Heart right ventricle (tissue), 16 donors: ENCODE measurements at regions not wholly inside any gene's neighbourhood (a gene's known extent, or its start where the extent isn't known, plus 50 kb on each side); places are given as distances from the start of the nearest gene placed in this dataset.

Experiments
- ATAC-seq, 8 donors: fragments of 200-7000 bp; cut with Tn5 transposase; one replicate each; pipeline ENCODE4 v1.9.1; 2020; ENCODE audit warnings: mild to moderate bottlenecking in 8 of 8, moderate library complexity in 8 of 8, moderate number of reproducible peaks in 1 of 8
- DNase-seq, 2 donors: peaks; one replicate each; pipeline ENCODE4 v3.0.0-alpha.2; 2020
- H3K27ac ChIP-seq, 10 donors: fragments of 200-600 bp; sonication (generic) in 2 of 10; one replicate each; pipeline versions ENCODE4 v1.5.0 to v1.8.0; 2020 to 2022; ENCODE audit warnings: mild to moderate bottlenecking in 3 of 10
- H3K27me3 ChIP-seq, 7 donors: fragments of 200-600 bp; one replicate each; pipeline ENCODE4 v1.8.0; 2021 to 2022; ENCODE audit warnings: mild to moderate bottlenecking in 2 of 7
- H3K36me3 ChIP-seq, 9 donors: fragments of 200-600 bp; sonication (generic) in 1 of 9; one replicate each; pipeline versions ENCODE4 v1.5.0 to v1.8.0; 2020 to 2022; ENCODE audit warnings: mild to moderate bottlenecking in 2 of 9
- H3K4me1 ChIP-seq, 9 donors: fragments of 200-600 bp; sonication (generic) in 1 of 9; one replicate each; pipeline versions ENCODE4 v1.5.0 to v1.8.0; 2020 to 2022; ENCODE audit warnings: mild to moderate bottlenecking in 4 of 9
- H3K4me3 ChIP-seq, 10 donors: fragments of 200-600 bp; sonication (generic) in 2 of 10; one replicate each; pipeline versions ENCODE4 v1.5.0 to v1.8.0; 2020 to 2022; ENCODE audit warnings: mild to moderate bottlenecking in 7 of 10, moderate library complexity in 2 of 10
- H3K9me3 ChIP-seq, 11 donors: fragments of 200-600 bp in 10 of 11; sonication (generic) in 2 of 11; one replicate each; pipeline versions ENCODE4 v1.5.0 to v1.8.0; 2013 to 2022; ENCODE audit warnings: mild to moderate bottlenecking in 2 of 11, control low read depth in 1 of 11, moderate library complexity in 1 of 11
- WGBS, 2 donors: extraction: QIAGEN DNeasy Blood & Tissue Kit; methylation state at CpG; one replicate each; pipeline ENCODE4 v1.1.7; 2013; ENCODE audit warnings: inconsistent platforms in 1 of 2; 5-methylcytosine and 5-hydroxymethylcytosine counted together
- intact Hi-C, 10 donors: fragments of 100-400 bp; cut with DNase I; formaldehyde crosslinking; loops; one replicate each; pipeline versions ENCODE4 v1.11.1 to v1.14.2; 2022
- TF ChIP-seq, protein P1 (sequence below), 9 donors: fragments of 200-600 bp; sonication (generic) in 2 of 9; IDR thresholded peaks; one replicate each; pipeline versions ENCODE4 v1.5.0 to v1.8.0; 2021 to 2022; ENCODE audit warnings: antibody characterized with exemption in 9 of 9, mild to moderate bottlenecking in 5 of 9, moderate library complexity in 1 of 9
- donor health status: Arrhythmogenic right ventricular cardiomyopathy.
- donor health status: ischemic (EF 13 %, LVEDD 7.1; RV severe dilation, severe dysfunction).
- donor health status: healthy with polysubstance abuse.
- donor health status: DM: no; HTN: yes; CAD: no.
- donor health status: DM: no; HTN: no; CAD: no.
- donor health status: ischemic (EF 25% LVEDD 6.9; RV normal size, moderate dysfunction).
- donor health status: ischemic (EF 25% LVEDD 5.7; RV mildly dilated, moderate dysfunction).
- donor health status: healthy.
- donor health status: DM: yes; HTN: yes; CAD: no.
- donor health status: Ischemic cardiomyopathy.
- donor health status: ischemic (EF 35%, LVEDD 5.7; RV mildly dilated, moderate dysfunction).
- donor health status: nonischemic (EF 11% LVEDD 7.7; RV severe dilation, severe dysfunction).
- donor health status: DM: yes; HTN: yes; CAD: no.
- donor health status: PGD.
- donor health status: ischemic (EF 29% LVEDD 5.4; RV normal size, mild dysfunction).
- donor health status: nonischemic (EF 23%, LVEDD 6.1; RV moderate dilation, normal function).

DNA sequence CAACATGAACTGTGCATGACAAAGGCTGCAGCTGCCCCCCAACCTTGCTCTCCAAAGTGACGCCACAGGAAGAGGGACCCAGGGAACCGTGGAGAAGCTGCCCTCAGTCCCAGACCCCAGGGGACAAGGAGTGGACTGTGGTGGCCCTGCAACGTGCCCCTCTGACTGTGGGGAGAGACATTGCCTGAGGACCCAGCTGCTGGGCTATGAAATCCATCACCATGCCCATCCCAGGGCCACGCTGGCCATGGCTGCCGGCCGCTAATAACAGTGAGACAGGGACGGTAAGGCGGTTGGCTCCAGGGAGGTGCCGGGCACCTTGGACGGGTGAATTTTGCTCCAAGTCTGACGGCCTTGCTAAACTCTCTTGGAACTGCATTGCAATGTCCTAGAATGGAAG is 211.3 kb upstream of the HDAC4 start:
- intact Hi-C loops: no loop called here
- WGBS, 2 donors: 77 to 84% methylated on average over 11 of the region's 11 CpGs
- DNase-seq: no peak
- no peaks in the 10 kb centered on the region for H3K36me3 ChIP-seq
- H3K4me3 ChIP-seq: no peak overlapping the region
- TF ChIP-seq, protein P1, sequence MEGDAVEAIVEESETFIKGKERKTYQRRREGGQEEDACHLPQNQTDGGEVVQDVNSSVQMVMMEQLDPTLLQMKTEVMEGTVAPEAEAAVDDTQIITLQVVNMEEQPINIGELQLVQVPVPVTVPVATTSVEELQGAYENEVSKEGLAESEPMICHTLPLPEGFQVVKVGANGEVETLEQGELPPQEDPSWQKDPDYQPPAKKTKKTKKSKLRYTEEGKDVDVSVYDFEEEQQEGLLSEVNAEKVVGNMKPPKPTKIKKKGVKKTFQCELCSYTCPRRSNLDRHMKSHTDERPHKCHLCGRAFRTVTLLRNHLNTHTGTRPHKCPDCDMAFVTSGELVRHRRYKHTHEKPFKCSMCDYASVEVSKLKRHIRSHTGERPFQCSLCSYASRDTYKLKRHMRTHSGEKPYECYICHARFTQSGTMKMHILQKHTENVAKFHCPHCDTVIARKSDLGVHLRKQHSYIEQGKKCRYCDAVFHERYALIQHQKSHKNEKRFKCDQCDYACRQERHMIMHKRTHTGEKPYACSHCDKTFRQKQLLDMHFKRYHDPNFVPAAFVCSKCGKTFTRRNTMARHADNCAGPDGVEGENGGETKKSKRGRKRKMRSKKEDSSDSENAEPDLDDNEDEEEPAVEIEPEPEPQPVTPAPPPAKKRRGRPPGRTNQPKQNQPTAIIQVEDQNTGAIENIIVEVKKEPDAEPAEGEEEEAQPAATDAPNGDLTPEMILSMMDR (IDR thresholded peaks at IDR 0.05): no peak
- peaks cover 0 to 14% (median 0%) of the 10 kb centered on the region in 9 donors for H3K4me1 ChIP-seq
- H3K27ac ChIP-seq: no peak overlapping the region
- H3K9me3 ChIP-seq: peaks cover 0 to 18% (median 4%) of the 10 kb centered on the region in 11 donors
- ATAC-seq: no peak
- peaks cover 0 to 45% (median 23%) of the 10 kb centered on the region in 7 donors for H3K27me3 ChIP-seq

DNA sequence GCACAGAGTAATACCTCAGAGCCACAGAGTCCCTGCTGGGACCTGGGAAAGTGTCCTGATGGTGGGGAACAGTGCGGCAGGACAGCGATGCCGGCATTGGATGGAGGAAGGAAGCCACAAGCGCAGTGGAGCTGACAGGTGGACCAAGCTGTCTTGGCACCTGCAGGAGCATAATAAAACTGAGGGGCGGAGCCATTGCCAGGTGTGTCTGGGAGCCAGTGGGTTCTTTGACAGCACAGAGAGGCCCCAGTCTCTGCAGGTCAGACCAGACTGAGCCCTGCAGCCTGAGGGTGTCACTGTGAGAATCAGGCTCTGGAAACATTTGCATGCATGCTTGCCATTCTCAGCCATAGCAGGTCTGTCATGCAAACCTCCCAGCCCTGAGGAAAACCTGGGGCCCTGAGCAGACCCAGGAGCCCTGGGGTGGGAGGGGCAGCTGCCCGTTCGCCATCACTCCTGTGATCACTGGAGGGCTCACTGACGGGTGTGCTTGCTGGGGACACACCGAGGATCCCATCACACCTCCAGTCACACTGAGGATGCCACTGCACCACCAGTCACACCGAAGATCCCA is 210.5 kb upstream of the HDAC4 start:
- no peak overlapping the region for H3K4me3 ChIP-seq
- H3K27ac ChIP-seq: no peak overlapping the region
- peaks cover 0 to 10% (median 0%) of the 10 kb centered on the region in 11 donors for H3K9me3 ChIP-seq
- no peaks in the 10 kb centered on the region for H3K36me3 ChIP-seq
- DNase-seq (no peak), ATAC-seq (no peak)
- intact Hi-C loops: no loop called here
- TF ChIP-seq, protein P1 (IDR thresholded peaks at IDR 0.05): no peak
- WGBS, 2 donors: 85 to 90% methylated on average over 10 of the region's 10 CpGs
- H3K27me3 ChIP-seq: peaks cover 0 to 53% (median 31%) of the 10 kb centered on the region in 7 donors
- peaks cover 0 to 21% (median 0%) of the 10 kb centered on the region in 9 donors for H3K4me1 ChIP-seq

DNA sequence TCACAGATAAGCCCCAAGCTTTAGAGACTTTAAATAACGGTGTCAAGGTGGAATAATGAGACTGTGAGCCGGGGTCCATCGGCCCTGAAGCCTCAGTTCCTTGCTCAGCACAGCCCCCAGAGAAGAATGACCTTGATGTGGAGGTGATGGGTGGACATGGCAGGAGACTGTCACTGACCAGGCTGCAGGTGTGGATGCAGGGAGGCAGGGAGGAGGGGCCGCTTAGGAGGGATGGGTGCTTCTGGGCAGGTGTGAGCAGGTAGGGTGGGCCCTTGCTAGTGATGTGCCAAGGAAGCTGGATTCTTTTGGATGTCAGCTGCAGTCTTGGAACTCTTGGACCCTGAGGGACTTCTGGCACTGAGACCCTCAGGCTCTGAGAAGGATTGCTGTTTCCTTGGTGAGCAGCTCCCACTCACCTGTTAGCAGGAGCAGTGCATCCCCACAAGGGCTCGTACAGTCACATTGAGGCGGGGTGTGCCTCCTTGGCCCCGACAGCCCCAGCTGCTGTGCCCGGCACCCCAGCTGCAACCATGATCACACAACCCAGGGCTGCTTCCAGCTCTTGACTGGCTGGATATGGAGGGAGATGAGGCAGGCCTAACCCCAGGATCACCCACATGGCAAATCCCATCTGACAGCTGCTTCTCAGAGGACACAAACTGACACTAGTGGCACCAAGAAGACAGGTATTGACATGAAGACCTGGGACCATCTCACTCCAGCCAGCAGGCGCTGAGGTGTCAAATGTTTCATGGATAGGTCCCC is 209.8 kb upstream of the HDAC4 start:
- no peaks in the 10 kb centered on the region for H3K36me3 ChIP-seq
- peaks cover 0 to 25% (median 0%) of the 10 kb centered on the region in 9 donors for H3K4me1 ChIP-seq
- TF ChIP-seq, protein P1 (IDR thresholded peaks at IDR 0.05): no peak
- peaks cover 0 to 53% (median 33%) of the 10 kb centered on the region in 7 donors for H3K27me3 ChIP-seq
- no peak for DNase-seq
- no peak for ATAC-seq
- H3K9me3 ChIP-seq: peaks cover 0 to 4% (median 0%) of the 10 kb centered on the region in 11 donors
- H3K4me3 ChIP-seq: no peak overlapping the region
- 89 to 91% methylated on average over 9 of the region's 9 CpGs for WGBS, 2 donors
- H3K27ac ChIP-seq: no peak overlapping the region
- intact Hi-C loops: no loop called here

DNA sequence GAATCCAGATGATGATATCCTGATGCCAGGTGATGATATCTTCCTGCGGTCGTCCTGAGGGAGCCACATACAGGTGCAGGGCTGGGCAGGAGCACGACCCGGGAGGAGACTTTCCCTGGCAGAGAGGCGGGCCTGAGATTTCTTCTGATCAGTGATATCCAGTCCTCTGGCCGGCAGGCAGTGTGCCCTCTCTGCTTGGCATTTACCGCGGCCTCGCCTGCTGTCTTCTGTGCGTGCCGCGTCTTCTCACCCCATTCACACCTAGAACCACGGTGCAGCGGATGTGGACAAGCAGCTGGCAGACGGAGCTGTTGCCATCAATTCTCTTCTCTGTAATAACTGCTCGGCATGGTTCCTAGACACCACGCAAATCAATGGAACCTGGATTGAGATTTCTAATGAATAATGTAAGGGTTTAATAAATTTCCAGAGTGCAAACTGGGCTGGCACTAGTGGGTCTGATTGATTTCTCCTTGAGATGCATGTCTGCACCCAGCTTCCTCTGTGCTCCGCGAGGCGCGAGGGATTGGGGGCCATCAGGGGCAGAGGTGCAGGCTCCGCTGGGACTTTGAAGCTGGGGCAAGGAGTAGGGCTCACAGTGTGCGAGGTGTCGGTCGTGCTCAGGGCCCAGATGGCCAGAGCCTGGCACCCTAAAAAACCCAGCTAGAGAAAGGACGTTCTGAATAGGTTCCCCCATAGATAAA is 208.9 kb upstream of the HDAC4 start:
- DNase-seq (no peak), ATAC-seq (no peak)
- 90 to 91% methylated on average over 26 of the region's 26 CpGs for WGBS, 2 donors
- no peaks in the 10 kb centered on the region for H3K36me3 ChIP-seq
- intact Hi-C loops: no loop called here
- no peak overlapping the region for H3K27ac ChIP-seq
- H3K9me3 ChIP-seq: no peaks in the 10 kb centered on the region
- TF ChIP-seq, protein P1 (IDR thresholded peaks at IDR 0.05): no peak
- peaks cover 0 to 53% (median 33%) of the 10 kb centered on the region in 7 donors for H3K27me3 ChIP-seq
- H3K4me1 ChIP-seq: peaks cover 0 to 25% (median 0%) of the 10 kb centered on the region in 9 donors
- H3K4me3 ChIP-seq: no peak overlapping the region
